ENCODE measurements at regions not wholly inside any gene's neighbourhood (a gene's known extent, or its start where the extent isn't known, plus 50 kb on each side); places are given as distances from the start of the nearest gene placed in this dataset.
"Not testable (repeated sequence)": the region's sequence is repeated elsewhere in the genome, so short reads cannot be mapped to it uniquely, and the experiment has no call there.

- no peaks in the 10 kb centered on the region for H3K36me3 ChIP-seq (ENCODE audit: low read depth)
- no peaks in the 10 kb centered on the region for H3K9me3 ChIP-seq (ENCODE audit: severe bottlenecking)
- ATAC-seq (ENCODE audit: low read depth) (no peak), DNase-seq (ENCODE audit: low spot score) (no peak)
- no peaks in the 10 kb centered on the region for H3K4me1 ChIP-seq (ENCODE audit: insufficient read depth, poor library complexity, severe bottlenecking)
- no peaks in the 10 kb centered on the region for H3K27me3 ChIP-seq (ENCODE audit: insufficient read depth, poor library complexity, severe bottlenecking)
- H3K4me3 ChIP-seq (ENCODE audit: severe bottlenecking), result no peak overlapping the region
- H3K27ac ChIP-seq (ENCODE audit: poor library complexity, severe bottlenecking), result no peak overlapping the region
- no peak for TF ChIP-seq CTCF (IDR thresholded peaks at IDR 0.05; ENCODE audit: poor library complexity, severe bottlenecking)
Measured at GRCh38 chr6:140660295-140660694, 1285.8 kb upstream of the CITED2 start.

GRCh38 chr6:140653972-140654371 lies 1279.5 kb upstream of the CITED2 start:
- H3K27me3 ChIP-seq (ENCODE audit: insufficient read depth, poor library complexity, severe bottlenecking), result no peaks in the 10 kb centered on the region
- DNase-seq (ENCODE audit: low spot score), result no peak
- H3K9me3 ChIP-seq (ENCODE audit: severe bottlenecking), result no peaks in the 10 kb centered on the region
- no peaks in the 10 kb centered on the region for H3K36me3 ChIP-seq (ENCODE audit: low read depth)
- no peak overlapping the region for H3K27ac ChIP-seq (ENCODE audit: poor library complexity, severe bottlenecking)
- no peak for ATAC-seq (ENCODE audit: low read depth)
- H3K4me1 ChIP-seq (ENCODE audit: insufficient read depth, poor library complexity, severe bottlenecking), result no peaks in the 10 kb centered on the region
- no peak overlapping the region for H3K4me3 ChIP-seq (ENCODE audit: severe bottlenecking)
- TF ChIP-seq CTCF (IDR thresholded peaks at IDR 0.05; ENCODE audit: poor library complexity, severe bottlenecking), result no peak

GRCh38 chr6:140653506-140653905 lies 1279.1 kb upstream of the CITED2 start:
- H3K9me3 ChIP-seq (ENCODE audit: severe bottlenecking), result no peaks in the 10 kb centered on the region
- no peaks in the 10 kb centered on the region for H3K4me1 ChIP-seq (ENCODE audit: insufficient read depth, poor library complexity, severe bottlenecking)
- TF ChIP-seq CTCF (IDR thresholded peaks at IDR 0.05; ENCODE audit: poor library complexity, severe bottlenecking), result no peak
- ATAC-seq (ENCODE audit: low read depth), result no peak
- H3K27ac ChIP-seq (ENCODE audit: poor library complexity, severe bottlenecking), result no peak overlapping the region
- no peaks in the 10 kb centered on the region for H3K27me3 ChIP-seq (ENCODE audit: insufficient read depth, poor library complexity, severe bottlenecking)
- H3K36me3 ChIP-seq (ENCODE audit: low read depth), result no peaks in the 10 kb centered on the region
- DNase-seq (ENCODE audit: low spot score), result no peak
- no peak overlapping the region for H3K4me3 ChIP-seq (ENCODE audit: severe bottlenecking)

GRCh38 chr6:140649502-140649901 lies 1275.1 kb upstream of the CITED2 start:
- H3K27me3 ChIP-seq (ENCODE audit: insufficient read depth, poor library complexity, severe bottlenecking); DNase-seq (ENCODE audit: low spot score); H3K9me3 ChIP-seq (ENCODE audit: severe bottlenecking); H3K27ac ChIP-seq (ENCODE audit: poor library complexity, severe bottlenecking); ATAC-seq (ENCODE audit: low read depth); H3K4me3 ChIP-seq (ENCODE audit: severe bottlenecking); H3K36me3 ChIP-seq (ENCODE audit: low read depth); H3K4me1 ChIP-seq (ENCODE audit: insufficient read depth, poor library complexity, severe bottlenecking): not testable (repeated sequence)

GRCh38 chr6:140647322-140647721 lies 1272.9 kb upstream of the CITED2 start:
- H3K36me3 ChIP-seq (ENCODE audit: low read depth); H3K27ac ChIP-seq (ENCODE audit: poor library complexity, severe bottlenecking); ATAC-seq (ENCODE audit: low read depth); DNase-seq (ENCODE audit: low spot score); H3K4me3 ChIP-seq (ENCODE audit: severe bottlenecking); H3K4me1 ChIP-seq (ENCODE audit: insufficient read depth, poor library complexity, severe bottlenecking); H3K9me3 ChIP-seq (ENCODE audit: severe bottlenecking); H3K27me3 ChIP-seq (ENCODE audit: insufficient read depth, poor library complexity, severe bottlenecking): not testable (repeated sequence)

- no peak for DNase-seq (ENCODE audit: low spot score)
- Histone ChIP-seq H3K27me3 (ENCODE audit: insufficient read depth, poor library complexity, severe bottlenecking) (no peaks in the 10 kb centered on the region), H3K9me3 (ENCODE audit: severe bottlenecking) (no peaks in the 10 kb centered on the region), H3K4me1 (ENCODE audit: insufficient read depth, poor library complexity, severe bottlenecking) (no peaks in the 10 kb centered on the region), H3K36me3 (ENCODE audit: low read depth) (no peaks in the 10 kb centered on the region), H3K27ac (ENCODE audit: poor library complexity, severe bottlenecking) (no peak overlapping the region), H3K4me3 (ENCODE audit: severe bottlenecking) (no peak overlapping the region)
- no peak for ATAC-seq (ENCODE audit: low read depth)
- no peak for TF ChIP-seq CTCF (IDR thresholded peaks at IDR 0.05; ENCODE audit: poor library complexity, severe bottlenecking)
Measured at GRCh38 chr6:140644017-140644416, 1269.6 kb upstream of the CITED2 start.

Measured in RWPE2 (cell line).